Activated CD4-positive, alpha-beta T cell treated with anti-CD3 and anti-CD28 coated beads, Interleukin-2, amount 10 ng/mL, durations not matched to agents 7 days and 5 days (primary cell): ENCODE measurements at regions not wholly inside any gene's neighbourhood (a gene's known extent, or its start where the extent isn't known, plus 50 kb on each side); places are given as distances from the start of the nearest gene placed in this dataset.

Experiments
- CTCF ChIA-PET: fragments of 350-600 bp; sonication (Branson Sonifier 250); formaldehyde crosslinking; loops from one replicate; lab custom pipeline; 2021; ENCODE audit warnings: antibody characterized with exemption; lab: Charles Lee
- POLR2A ChIA-PET: fragments of 350-600 bp; sonication (Branson Sonifier 250); formaldehyde crosslinking; loops from one replicate; lab custom pipeline; 2021; ENCODE audit warnings: antibody characterized with exemption; lab: Charles Lee
- DNase-seq: peaks from one replicate; pipeline ENCODE4 v3.0.0-alpha.2; 2020
- H3K27ac Mint-ChIP-seq: one replicate; pipeline ENCODE4 v1.8.0; 2021; ENCODE audit warnings: mild to moderate bottlenecking, moderate library complexity, mixed read lengths
- H3K27me3 Mint-ChIP-seq: one replicate; pipeline ENCODE4 v1.8.0; 2021; ENCODE audit warnings: mixed read lengths
- H3K36me3 Mint-ChIP-seq: one replicate; pipeline ENCODE4 v1.8.0; 2021; ENCODE audit warnings: low read depth, mixed read lengths
- H3K4me1 Mint-ChIP-seq: one replicate; pipeline ENCODE4 v1.8.0; 2021; ENCODE audit warnings: mixed read lengths
- H3K4me3 Mint-ChIP-seq: one replicate; pipeline ENCODE4 v1.8.0; 2021; ENCODE audit warnings: mild to moderate bottlenecking, moderate library complexity, mixed read lengths
- H3K9me3 Mint-ChIP-seq: one replicate; pipeline ENCODE4 v1.8.0; 2021; ENCODE audit warnings: mixed read lengths

DNA sequence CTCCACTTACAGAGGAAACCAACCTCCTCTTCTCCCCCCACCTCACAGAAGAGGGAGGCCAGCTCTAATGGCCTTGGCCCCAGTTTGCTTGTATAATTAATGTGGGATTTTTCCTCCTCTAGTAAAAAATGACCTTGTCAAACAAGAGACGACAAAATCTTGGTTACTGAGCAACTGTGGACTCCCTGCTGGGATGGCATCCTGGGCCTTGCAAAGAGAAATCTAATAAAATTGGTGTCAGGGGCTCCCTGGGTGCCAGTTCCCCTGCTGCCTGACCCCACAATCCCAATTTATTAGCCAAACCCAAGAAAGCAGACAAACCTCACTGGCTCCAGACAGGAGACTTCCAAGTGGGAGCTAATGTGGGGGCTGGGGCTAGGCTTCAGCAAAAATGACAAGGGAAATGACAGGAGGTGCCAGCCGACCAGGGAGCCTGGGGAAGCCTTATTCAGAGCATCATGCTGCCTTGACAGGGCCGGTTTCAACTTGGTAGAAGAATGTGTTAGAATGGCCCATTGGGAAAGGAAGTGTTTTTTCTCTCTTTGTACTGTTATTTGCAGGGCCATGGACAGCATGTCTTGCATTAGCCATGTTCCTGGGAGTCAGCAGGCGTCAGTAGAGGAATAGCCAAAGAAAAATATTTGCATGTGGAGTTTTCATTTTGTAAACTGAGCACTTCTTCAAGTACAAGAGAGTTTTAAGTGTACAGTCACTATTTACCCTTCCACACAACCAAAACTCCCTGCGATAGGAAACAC lies 816.9 kb downstream of the DHX35 start:
- no peak overlapping the region for H3K27ac Mint-ChIP-seq
- no peak overlapping the region for H3K4me3 Mint-ChIP-seq
- no peaks in the 10 kb centered on the region for H3K4me1 Mint-ChIP-seq
- POLR2A ChIA-PET = interaction anchor here (0.6 kb wide), 1 partner anchor 16 kb away, joined by 3 read pairs; no protein-coding TSS in a partner anchor
- peaks cover 3% of the 10 kb centered on the region for H3K9me3 Mint-ChIP-seq
- no peaks in the 10 kb centered on the region for H3K27me3 Mint-ChIP-seq
- no peak for DNase-seq
- CTCF ChIA-PET = no interaction called here
- no peaks in the 10 kb centered on the region for H3K36me3 Mint-ChIP-seq

DNA sequence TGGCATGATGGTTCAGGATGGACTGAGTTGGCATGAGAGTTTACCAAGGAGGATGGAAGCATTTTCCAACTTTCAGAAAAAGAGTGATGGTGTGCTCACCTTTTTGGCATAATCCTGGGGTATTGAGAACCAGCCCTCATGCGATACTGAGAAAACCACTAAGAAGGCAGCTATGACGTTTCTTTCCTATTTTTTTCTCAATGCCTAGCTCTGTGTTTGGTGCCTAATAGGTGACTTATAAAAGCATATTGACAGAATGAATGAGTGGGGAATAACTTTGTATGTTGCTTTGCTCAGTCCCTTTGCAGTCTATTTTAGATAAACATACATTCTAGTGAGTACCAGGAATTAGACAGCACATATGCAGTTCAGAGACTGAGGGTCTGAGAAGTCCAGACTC lies 816.3 kb downstream of the DHX35 start:
- no peak overlapping the region for H3K27ac Mint-ChIP-seq
- no peak overlapping the region for H3K4me3 Mint-ChIP-seq
- DNase-seq = no peak
- H3K36me3 Mint-ChIP-seq = no peaks in the 10 kb centered on the region
- no peaks in the 10 kb centered on the region for H3K27me3 Mint-ChIP-seq
- ChIA-PET POLR2A (no interaction called here), CTCF (no interaction called here)
- H3K9me3 Mint-ChIP-seq = peaks cover 2% of the 10 kb centered on the region
- H3K4me1 Mint-ChIP-seq = no peaks in the 10 kb centered on the region

DNA sequence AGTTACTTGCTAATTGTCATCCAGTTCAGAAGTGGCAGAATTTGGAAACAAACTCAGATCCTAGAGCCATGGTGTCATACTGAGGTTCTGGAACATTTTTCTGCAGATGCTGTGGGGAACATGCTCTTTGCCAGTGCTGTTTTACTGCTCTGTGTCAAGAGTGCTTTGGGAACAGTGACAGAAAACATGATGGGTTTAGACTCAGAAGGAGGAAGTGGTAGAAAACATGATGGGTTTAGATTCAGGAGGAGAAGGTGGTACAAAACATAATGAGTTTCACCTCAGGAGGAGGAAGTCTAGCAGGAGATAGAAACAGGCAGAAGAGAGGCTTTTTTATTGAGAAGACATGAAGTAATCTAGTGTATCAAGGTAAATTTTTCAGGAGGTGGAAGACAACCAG lies 815.5 kb downstream of the DHX35 start:
- Mint-ChIP-seq H3K36me3 (no peaks in the 10 kb centered on the region), H3K4me3 (no peak overlapping the region), H3K27ac (no peak overlapping the region), H3K4me1 (no peaks in the 10 kb centered on the region), H3K27me3 (no peaks in the 10 kb centered on the region), H3K9me3 (no peaks in the 10 kb centered on the region)
- ChIA-PET POLR2A (no interaction called here), CTCF (no interaction called here)
- DNase-seq = no peak

DNA sequence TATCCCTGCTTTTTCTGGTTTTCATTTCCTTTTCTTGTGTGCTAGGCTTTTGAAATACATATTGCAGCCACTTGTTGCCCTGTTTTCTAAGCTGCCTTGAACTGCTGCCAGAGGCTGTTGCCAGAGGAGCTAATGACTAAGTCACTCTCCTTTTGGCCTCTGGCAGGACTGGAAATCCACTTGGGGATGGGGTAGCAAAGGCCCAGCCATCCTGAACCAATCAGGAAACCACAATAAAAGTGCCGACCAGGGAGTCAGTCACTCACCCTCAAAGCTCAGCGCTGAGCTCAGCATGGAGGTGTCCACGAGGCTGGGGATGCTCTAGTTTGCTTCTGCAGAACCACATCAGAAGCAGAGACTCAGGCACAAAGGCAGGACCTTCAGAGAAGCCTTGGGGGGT lies 813.0 kb downstream of the DHX35 start:
- POLR2A ChIA-PET = no interaction called here

DNA sequence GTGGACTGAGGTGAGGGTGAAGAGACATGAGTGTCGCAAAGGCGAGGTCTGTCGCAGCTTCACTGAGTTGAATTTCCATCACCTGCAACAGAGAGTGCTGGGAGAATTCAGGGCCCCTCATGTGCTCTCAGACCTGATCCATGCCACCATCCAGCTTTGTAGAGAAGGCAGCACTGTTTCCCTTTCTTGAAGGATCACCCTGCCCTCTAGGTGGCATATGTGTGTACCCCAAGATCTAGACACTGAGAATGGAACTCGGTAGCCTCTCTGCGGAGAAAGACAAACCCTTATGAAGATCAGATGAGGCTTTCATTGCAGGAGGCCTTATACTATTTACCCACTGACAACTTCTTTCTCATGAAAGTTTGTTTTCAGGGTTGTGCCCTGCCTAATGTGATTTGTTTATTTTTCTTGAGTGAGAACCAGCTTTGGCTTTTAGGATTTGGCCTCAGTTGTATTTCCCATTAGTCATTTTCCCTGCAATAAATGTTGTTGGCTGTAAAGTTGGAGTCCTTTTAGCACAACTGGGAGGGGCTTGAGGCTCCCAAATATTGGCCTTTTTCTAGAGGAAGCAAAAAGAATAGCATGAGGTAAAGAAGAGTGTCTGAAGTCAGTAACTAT lies 811.3 kb downstream of the DHX35 start:
- CTCF ChIA-PET = no interaction called here
- Mint-ChIP-seq H3K4me1 (no peaks in the 10 kb centered on the region), H3K36me3 (no peaks in the 10 kb centered on the region), H3K27me3 (no peaks in the 10 kb centered on the region), H3K27ac (no peak overlapping the region), H3K9me3 (no peaks in the 10 kb centered on the region), H3K4me3 (no peak overlapping the region)
- POLR2A ChIA-PET = no interaction called here
- no peak for DNase-seq

More for the DNA sequence above, 813.0 kb downstream of the DHX35 start:
- H3K36me3 Mint-ChIP-seq = no peaks in the 10 kb centered on the region
- H3K27ac Mint-ChIP-seq = no peak overlapping the region
- DNase-seq = no peak
- no peaks in the 10 kb centered on the region for H3K4me1 Mint-ChIP-seq
- no peak overlapping the region for H3K4me3 Mint-ChIP-seq
- no peaks in the 10 kb centered on the region for H3K9me3 Mint-ChIP-seq
- CTCF ChIA-PET = no interaction called here
- no peaks in the 10 kb centered on the region for H3K27me3 Mint-ChIP-seq

DNA sequence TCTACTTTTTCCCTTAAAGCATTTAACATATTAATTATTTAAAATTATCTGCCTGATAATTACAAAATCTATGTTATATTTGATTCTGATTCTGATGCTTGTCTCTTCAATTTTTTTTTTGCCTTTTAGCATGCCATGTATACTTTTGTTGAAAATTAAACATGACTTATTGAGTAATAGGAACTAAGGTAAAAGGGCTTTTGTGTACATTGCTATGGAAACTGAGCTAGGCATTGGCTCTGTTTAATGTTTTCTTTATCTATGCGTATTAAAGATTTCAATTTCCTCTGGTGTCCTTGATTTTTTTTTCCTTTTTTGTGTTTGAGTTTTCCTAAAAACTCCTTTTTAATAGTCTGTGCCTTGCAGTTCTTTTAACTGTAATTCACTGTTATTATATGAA lies 805.2 kb downstream of the DHX35 start:
- no peak for DNase-seq
- no peaks in the 10 kb centered on the region for H3K4me1 Mint-ChIP-seq
- H3K27me3 Mint-ChIP-seq = no peaks in the 10 kb centered on the region
- no peaks in the 10 kb centered on the region for H3K9me3 Mint-ChIP-seq
- no peaks in the 10 kb centered on the region for H3K36me3 Mint-ChIP-seq
- ChIA-PET CTCF (no interaction called here), POLR2A (no interaction called here)
- no peak overlapping the region for H3K27ac Mint-ChIP-seq
- no peak overlapping the region for H3K4me3 Mint-ChIP-seq

DNA sequence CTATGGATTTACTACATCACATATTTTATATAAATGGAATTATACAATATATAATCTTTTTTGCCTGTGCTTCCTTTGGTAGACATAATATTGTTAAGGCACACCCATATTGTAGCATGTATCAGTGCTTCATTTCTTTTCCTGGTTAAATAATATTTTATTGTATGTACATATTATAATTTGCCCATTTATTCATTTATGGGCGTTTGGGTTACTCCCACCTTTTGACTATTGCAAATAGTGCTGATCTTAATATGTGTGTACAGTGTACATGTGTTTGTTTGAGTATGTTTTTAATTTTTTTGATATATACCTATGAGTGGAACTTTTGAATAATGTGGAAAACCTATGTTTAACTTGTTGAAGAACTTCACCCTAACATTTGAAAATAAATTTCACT lies 804.2 kb downstream of the DHX35 start:
- Mint-ChIP-seq H3K27me3 (no peaks in the 10 kb centered on the region), H3K27ac (no peak overlapping the region), H3K4me1 (no peaks in the 10 kb centered on the region), H3K4me3 (no peak overlapping the region), H3K36me3 (no peaks in the 10 kb centered on the region), H3K9me3 (no peaks in the 10 kb centered on the region)
- CTCF ChIA-PET = no interaction called here
- POLR2A ChIA-PET = no interaction called here
- DNase-seq = no peak

DNA sequence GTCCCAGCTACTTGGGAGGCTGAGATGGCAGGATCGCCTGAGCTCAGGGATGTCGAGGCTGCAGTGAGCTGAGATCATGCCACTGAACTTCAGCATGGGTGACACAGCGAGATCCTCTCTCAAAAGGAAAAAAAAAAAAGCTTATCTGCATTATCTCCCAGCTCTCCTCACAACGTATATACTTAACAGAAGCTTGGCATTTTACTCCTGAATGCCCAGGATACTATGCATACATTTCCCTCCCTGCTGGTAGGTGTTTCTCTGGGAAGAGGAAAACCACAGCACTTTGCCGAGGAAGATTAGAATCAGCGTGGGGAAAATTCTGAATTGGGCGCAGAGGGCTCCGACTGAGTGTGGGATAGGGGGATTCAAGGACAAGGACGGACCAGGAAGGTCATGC lies 800.6 kb downstream of the DHX35 start:
- Mint-ChIP-seq H3K4me3 (no peak overlapping the region), H3K9me3 (no peaks in the 10 kb centered on the region), H3K27me3 (no peaks in the 10 kb centered on the region), H3K4me1 (no peaks in the 10 kb centered on the region), H3K27ac (no peak overlapping the region), H3K36me3 (no peaks in the 10 kb centered on the region)
- POLR2A ChIA-PET = interaction anchor here (0.6 kb wide), 1 partner anchor 16 kb away, joined by 3 read pairs; no protein-coding TSS in a partner anchor
- CTCF ChIA-PET = interaction anchor here (0.7 kb wide), 1 partner anchor 199 kb away, joined by 3 read pairs; no protein-coding TSS in a partner anchor
- no peak for DNase-seq

DNA sequence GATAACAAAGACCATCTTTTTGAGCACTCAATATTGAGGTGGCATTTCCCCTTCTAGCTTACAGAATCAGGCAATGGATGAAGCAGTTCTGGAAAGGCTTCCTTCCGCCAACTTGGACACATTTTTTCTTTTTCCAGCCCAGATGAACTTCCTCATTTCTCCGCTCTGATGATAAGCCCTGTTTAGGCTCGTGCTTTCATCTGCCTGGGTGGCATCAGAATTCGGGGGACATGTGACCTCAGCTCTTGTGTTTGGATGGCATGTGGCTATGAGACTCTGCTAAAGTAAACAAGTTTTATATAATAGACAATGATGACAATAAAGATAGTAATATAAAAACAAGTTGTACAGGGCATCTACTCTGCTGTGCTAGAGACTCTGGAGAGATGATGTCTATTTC lies 796.7 kb downstream of the DHX35 start:
- H3K9me3 Mint-ChIP-seq = no peaks in the 10 kb centered on the region
- POLR2A ChIA-PET = no interaction called here
- DNase-seq = no peak
- CTCF ChIA-PET = no interaction called here
- H3K36me3 Mint-ChIP-seq = no peaks in the 10 kb centered on the region
- H3K27me3 Mint-ChIP-seq = no peaks in the 10 kb centered on the region
- H3K4me1 Mint-ChIP-seq = no peaks in the 10 kb centered on the region
- no peak overlapping the region for H3K27ac Mint-ChIP-seq
- no peak overlapping the region for H3K4me3 Mint-ChIP-seq

DNA sequence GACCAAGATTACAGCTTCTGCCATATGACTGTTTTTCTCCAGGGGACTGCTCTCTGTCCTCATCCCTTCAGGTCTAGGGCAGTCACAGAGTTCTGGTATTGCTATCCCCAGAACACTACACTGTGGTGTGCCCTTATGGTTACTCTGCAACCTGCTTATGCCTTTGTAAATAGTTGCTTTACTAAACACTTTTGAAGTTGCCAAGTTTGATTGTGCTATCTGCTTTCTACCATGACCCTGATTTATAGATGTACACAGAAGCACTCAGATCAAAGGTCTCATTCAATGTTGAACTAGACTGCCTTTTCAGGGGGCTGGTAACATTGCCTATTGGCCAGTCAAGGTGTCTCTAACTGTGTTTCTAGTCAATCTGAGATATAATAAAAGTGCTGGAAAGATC lies 794.7 kb downstream of the DHX35 start:
- no peaks in the 10 kb centered on the region for H3K27me3 Mint-ChIP-seq
- no peaks in the 10 kb centered on the region for H3K4me1 Mint-ChIP-seq
- ChIA-PET POLR2A (no interaction called here), CTCF (no interaction called here)
- no peaks in the 10 kb centered on the region for H3K9me3 Mint-ChIP-seq
- no peak overlapping the region for H3K4me3 Mint-ChIP-seq
- no peak overlapping the region for H3K27ac Mint-ChIP-seq
- no peak for DNase-seq
- no peaks in the 10 kb centered on the region for H3K36me3 Mint-ChIP-seq

DNA sequence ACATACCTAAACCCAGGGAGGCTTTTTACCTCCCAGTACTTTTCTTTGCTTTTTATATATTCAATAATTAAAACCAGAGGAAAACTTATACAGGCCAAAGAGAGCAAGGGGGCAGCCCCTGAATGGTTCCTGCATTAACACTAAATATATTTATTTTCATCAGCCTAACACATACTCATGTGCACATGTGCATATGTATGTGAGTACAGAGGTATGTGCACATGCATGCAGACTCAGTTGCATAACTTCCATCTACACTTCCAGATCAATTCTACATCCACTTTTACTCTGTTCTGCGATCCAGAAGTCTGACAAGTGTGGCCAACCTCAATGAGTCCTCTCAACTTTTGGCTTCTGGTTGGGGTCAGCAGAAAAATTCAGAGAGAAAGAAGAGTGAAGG lies 794.2 kb downstream of the DHX35 start:
- no peaks in the 10 kb centered on the region for H3K36me3 Mint-ChIP-seq
- POLR2A ChIA-PET = no interaction called here
- no peak overlapping the region for H3K27ac Mint-ChIP-seq
- DNase-seq = no peak
- CTCF ChIA-PET = no interaction called here
- H3K4me3 Mint-ChIP-seq = no peak overlapping the region
- H3K4me1 Mint-ChIP-seq = no peaks in the 10 kb centered on the region
- no peaks in the 10 kb centered on the region for H3K27me3 Mint-ChIP-seq
- H3K9me3 Mint-ChIP-seq = no peaks in the 10 kb centered on the region

DNA sequence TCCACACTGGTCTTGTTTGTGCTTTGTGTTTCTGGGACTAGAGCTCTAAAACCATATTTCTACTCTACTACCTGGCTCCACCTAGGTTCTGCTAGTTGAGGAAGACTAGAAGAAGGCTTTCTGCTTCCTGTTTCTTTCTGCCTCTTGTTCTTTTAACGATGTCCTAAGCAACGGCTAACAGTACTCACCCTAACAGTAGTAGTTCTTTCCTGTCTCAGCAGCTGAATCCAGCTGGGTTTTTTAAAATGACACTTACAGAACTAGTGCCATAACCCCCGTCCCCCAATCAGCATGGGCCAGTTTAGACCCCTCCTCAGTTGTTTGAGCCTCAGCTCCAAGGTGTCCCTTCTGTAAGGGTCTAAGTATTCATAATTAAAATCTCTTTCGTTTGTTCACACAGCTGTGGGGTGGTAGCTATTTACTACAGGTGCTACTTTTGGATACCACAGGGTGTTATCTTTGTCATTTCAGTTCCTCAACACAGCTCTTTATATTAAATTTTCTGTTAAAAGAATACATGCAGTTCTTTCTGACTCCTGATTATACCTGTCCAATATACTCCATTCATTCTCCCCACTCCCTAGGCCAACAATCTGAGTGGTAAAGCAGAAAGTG lies 790.2 kb downstream of the DHX35 start:
- no peak for DNase-seq
- Mint-ChIP-seq H3K27me3 (no peaks in the 10 kb centered on the region), H3K4me1 (no peaks in the 10 kb centered on the region), H3K9me3 (peaks cover 11% of the 10 kb centered on the region), H3K27ac (no peak overlapping the region), H3K4me3 (no peak overlapping the region), H3K36me3 (no peaks in the 10 kb centered on the region)
- CTCF ChIA-PET = no interaction called here
- POLR2A ChIA-PET = no interaction called here

DNA sequence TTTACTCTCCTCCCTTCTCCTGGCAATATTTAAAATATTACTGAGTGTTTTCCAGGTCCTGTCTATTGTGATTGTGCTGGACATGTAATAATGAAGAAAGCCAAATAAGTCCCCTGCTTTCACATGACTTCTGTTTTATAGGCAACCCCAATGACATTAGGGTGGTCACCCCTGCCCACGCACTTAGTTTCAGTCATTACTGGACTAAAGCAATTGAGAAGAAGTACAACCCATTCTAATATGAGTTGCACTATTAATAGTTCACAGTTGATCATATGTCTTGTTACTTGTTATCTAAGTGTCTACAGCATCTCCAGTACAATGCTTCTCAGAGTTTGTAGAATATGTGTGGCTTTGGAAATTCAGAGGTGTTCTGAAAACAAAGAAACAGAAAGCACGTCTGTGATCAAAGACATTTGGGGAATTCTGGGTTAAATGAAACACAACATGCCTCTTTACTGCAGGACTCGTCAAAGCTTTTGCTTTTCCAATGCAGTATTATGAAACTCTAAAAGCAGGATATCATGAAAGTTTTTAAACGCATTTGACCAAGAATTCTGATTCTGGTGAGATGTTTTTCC lies 789.5 kb downstream of the DHX35 start:
- H3K4me3 Mint-ChIP-seq = no peak overlapping the region
- peaks cover 11% of the 10 kb centered on the region for H3K9me3 Mint-ChIP-seq
- POLR2A ChIA-PET = no interaction called here
- H3K4me1 Mint-ChIP-seq = no peaks in the 10 kb centered on the region
- H3K27me3 Mint-ChIP-seq = no peaks in the 10 kb centered on the region
- H3K36me3 Mint-ChIP-seq = no peaks in the 10 kb centered on the region
- no peak overlapping the region for H3K27ac Mint-ChIP-seq
- CTCF ChIA-PET = no interaction called here
- no peak for DNase-seq
